ENCODE measurements at regions not wholly inside any gene's neighbourhood (a gene's known extent, or its start where the extent isn't known, plus 50 kb on each side); places are given as distances from the start of the nearest gene placed in this dataset.
"Not testable (repeated sequence)": the region's sequence is repeated elsewhere in the genome, so short reads cannot be mapped to it uniquely, and the experiment has no call there.

GRCh38 chr3:144662729-144663128 lies 691.1 kb downstream of the DIPK2A start:
- DNase-seq: no peak

DNA sequence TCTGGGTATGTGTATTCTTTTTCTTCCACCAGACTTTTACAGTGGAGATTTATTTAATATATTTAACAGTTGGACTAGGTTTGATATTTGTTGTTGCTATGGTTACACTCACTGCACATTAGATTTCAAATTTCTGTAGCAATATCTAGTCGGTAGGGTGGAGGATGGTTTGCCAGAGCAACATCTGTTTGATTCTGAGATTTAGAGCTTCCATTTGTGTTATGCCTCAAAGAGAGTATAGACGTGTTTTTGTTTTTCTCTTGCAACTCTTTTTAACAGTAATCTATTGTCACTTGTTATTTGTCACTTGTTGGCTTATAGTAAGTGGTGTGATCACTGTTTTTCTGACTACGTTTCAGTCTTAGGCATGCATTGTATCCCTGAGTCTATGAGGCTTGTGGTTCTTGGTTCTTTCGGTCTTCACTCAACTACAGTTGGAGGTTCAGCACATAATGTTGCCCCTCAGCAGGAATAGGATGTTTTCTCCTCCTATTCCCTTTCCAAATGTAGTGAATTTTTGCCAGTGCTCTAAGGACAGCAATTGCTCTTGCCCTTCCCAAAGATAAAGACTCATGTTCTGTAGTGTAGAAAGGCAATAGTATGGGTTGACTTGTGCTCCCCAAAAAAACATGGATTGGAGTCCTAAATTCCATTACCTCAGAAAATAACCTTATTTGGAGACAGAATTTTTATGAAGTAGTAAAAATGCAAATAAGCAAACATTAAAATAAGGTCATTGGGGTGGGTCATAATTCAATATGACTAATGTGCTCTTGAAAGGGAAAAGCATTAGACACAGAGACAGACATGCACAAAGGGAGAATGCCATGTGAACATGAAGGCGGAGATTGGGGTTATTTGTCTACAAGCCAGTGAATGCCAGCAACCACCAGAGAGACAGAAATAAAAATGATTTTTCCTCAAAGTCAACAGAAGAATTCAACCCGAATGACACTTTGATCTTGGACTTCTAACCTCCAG lies 692.1 kb downstream of the DIPK2A start:
- no peak for DNase-seq

GRCh38 chr3:144665567-144666053 lies 694.0 kb downstream of the DIPK2A start:
- DNase-seq: no peak

DNA sequence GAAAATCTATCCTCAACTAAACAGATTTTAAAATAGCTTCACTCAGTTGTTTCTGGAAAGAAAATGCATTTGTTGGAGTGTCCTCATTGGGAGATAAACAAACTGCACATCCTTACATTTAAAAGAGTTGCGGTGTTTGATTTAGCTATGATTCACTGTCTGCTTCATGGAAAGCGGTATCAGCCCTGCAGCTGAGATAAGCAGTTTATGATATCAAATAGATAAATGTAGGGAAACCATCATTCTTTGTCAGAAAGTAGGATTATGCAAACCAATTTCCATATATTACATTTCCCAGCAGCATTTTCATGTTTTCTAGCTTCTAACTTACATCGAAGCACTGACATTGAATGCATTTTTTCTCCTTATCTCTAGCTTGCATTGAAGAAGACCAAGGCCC lies 698.9 kb downstream of the DIPK2A start:
- DNase-seq: no peak

DNA sequence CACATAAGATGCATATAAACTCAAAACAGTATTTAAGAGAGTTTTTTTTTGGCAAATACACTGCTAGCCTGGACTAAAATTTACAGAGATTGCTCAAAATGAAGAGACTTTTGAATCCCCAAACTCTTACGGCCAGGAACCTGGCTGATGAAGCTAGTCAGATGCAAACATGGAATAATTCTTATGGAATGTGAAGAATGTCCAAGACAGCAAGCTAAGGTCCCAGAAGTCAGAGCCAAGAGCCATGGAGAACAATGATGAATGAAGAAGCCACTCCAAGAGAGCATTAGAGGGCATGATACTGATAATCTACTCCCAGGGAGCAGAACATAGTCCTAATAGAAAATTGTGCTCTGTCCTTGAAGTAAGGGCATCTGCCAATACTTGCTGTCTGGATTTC lies 705.5 kb downstream of the DIPK2A start:
- no peak for DNase-seq

GRCh38 chr3:144683065-144683464 lies 711.4 kb downstream of the DIPK2A start:
- DNase-seq: no peak

DNA sequence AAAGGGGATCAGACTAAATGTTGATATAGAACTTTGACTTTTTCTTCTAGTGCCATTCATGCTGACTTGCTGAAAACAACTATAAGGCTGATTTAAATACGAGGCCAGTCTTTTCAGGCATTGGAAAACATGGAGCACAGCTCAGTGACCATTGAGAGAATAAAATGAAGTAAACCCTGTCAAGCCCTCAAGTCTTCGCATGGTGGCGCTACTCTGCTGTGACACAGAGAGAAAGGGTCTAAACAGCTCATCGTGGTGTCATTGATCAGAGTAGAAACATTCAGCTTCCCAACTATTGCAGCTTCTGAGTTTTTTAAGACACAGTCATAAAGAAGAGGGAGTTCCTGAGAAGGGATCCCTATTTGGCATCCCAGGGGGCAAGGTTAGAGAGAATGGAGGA lies 716.2 kb downstream of the DIPK2A start:
- DNase-seq: no peak

DNA sequence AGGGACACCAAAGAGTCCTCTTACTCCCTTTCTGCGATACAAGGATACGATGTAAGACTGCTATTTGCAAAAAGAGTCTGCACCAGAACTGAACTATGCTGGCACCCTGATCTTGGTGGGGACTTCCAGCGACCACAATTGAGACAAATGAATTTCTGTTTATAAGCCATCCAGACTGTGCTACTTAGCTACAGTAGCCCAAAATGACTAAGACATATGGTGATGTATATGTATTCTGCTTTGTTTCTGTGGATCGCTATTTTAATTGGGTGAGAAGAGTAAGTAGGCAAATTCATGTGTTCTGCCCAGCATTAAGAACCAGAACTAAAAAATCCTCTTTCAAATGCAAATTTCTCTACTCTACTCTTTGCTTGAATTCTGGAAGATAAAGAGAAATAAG lies 720.9 kb downstream of the DIPK2A start:
- no peak for DNase-seq

DNA sequence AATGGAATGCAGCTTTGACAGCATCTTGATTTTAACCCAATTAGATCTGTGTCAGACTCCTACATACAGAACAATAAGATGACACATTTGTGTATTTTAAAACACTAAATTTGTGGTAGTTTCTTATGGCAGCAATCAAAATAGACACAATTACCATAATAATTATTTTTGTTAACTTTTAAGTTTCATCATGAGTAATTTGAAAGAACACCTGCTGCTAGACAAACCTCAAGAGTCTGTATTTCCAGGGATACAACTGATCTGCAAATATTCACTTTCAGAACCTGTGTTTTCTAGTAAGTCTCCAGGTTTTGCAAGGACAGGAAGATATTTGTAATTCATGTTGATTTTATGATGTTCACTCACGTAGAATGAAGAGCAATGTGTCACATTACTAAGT lies 736.8 kb downstream of the DIPK2A start:
- DNase-seq: no peak

- no peak for DNase-seq
These were observed 765.7 kb downstream of the DIPK2A start for GRCh38 chr3:144737281-144737680.

DNA sequence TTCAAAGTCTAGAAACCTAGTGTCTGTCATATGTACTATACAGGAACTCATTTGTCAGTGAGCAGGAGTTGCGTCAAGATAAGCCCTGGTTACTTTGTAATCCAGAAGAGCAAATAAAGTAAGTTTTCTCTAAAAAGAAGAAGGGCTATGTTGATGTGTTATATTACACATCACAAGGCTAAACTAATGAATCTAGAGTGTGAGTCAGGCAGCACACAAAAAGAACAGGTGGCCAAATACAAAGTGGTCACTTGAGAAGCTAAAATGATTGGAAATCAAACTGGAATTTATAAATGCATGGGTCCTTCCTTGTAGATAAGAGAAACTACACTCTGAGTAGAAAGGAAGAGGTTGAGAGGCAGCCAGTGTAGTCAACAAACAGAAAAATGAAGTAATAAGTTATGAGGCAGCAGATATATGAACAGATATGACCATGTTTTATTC lies 771.6 kb downstream of the DIPK2A start:
- DNase-seq: no peak

DNA sequence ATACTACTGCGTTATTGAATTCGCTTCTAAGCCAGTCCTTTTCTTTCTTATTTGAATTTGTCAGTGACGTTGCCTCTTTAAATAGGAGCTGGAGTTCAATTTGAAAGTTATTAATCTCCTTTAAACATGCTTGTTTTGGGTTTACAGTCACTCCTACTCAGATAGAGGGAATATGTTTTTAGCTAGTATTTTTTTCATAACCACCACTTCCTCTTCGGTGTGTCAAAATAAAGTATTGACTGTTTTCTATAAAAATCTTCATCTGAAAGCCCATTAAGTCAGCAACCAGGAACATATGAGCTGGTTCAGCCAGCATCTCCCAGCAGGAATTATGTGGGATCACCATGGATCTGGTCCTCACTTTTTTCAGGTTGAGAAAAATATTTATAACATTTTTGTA lies 772.9 kb downstream of the DIPK2A start:
- DNase-seq: no peak

- DNase-seq: no peak
These were observed 775.0 kb downstream of the DIPK2A start for GRCh38 chr3:144746631-144747030.

GRCh38 chr3:144749536-144750253 lies 778.1 kb downstream of the DIPK2A start:
- DNase-seq: not testable (repeated sequence)

- DNase-seq: peak; percentile 70
These were observed 782.6 kb downstream of the DIPK2A start for GRCh38 chr3:144754076-144754783.

GRCh38 chr3:144756704-144757440 lies 785.2 kb downstream of the DIPK2A start:
- DNase-seq: no peak

DNA sequence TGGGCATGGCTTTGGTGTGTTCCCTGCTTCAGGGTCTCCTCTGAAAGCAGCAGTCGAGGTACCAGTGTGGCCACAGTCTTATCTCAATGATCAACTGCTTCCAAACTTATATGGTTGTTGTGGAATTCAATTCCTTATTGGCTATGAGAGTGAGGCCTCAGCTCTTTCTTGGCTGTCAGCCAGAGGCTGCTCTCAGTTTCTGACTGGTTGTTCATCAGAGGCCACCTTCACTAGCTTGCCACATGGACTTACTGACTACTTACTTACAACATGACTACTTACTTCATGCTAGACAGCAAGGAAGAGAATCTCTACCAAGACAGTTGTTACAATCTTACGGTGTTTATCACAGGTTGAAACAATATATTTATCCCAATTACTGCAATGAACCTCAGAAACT lies 789.2 kb downstream of the DIPK2A start:
- DNase-seq: no peak

DNA sequence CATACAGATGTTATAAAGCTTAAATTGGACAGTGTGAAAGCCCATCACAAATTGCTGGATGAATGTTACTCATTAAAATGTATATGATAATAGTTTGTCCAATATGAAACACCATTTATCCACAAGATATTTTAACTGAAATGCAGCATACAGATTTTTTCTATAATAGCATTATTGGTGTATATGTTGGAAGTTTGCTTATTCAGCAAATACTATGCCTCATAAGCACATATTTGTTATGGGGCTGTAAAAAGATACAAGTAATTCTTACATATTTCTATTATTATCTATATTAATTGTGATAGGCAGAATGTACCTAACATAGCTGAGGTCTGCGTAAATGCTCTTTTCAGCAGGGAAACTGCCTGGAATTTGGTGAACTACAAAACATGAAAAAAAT lies 790.5 kb downstream of the DIPK2A start:
- DNase-seq: no peak

- no peak for DNase-seq
These were observed 792.3 kb downstream of the DIPK2A start for GRCh38 chr3:144763878-144764454.

GRCh38 chr3:144770281-144770680 lies 798.7 kb downstream of the DIPK2A start:
- no peak for DNase-seq

GRCh38 chr3:144770915-144771351 lies 799.3 kb downstream of the DIPK2A start:
- no peak for DNase-seq

GRCh38 chr3:144771381-144771870 lies 799.8 kb downstream of the DIPK2A start:
- no peak for DNase-seq
